ENCODE measurements at regions not wholly inside any gene's neighbourhood (a gene's known extent, or its start where the extent isn't known, plus 50 kb on each side); places are given as distances from the start of the nearest gene placed in this dataset.

DNA sequence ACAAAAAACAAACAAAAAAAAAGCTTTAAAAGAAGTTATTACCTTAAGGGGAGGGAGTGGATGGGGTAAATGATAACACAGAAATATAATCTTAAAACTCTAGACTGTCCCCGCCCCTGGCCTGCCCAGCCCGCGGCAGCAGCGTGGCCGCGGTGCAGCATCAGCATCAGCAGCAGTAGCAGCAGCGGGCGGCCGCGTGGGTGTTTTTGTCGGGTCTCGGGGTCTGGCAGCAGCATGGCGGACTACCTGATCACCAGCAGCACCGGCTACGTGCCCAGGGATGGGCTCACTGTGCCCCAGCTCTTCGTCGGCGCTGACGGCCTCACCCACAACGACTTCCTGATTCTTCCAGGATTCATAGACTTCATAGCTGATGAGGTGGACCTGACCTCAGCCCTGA lies 80.0 kb upstream of the ANKRD28 start:
- no peak for TF ChIP-seq CTCF (IDR thresholded peaks at IDR 0.05)
- TF ChIP-seq POLR2AphosphoS5 (IDR thresholded peaks at IDR 0.05): no peak
